A549 (cell line): ENCODE measurements at regions not wholly inside any gene's neighbourhood (a gene's known extent, or its start where the extent isn't known, plus 50 kb on each side); places are given as distances from the start of the nearest gene placed in this dataset.

Experiments
- FOSL2 ChIP-seq, 2 experiments: fragments of 450-650 bp in 1 of 2; fragments of >200 bp in 1 of 2; sonication (Bioruptor Twin) in 1 of 2; formaldehyde crosslinking; IDR thresholded peaks; 2 replicates each; pipeline versions ENCODE4 v1.5.0 to v1.6.1; 2016 to 2020; ENCODE audit warnings: mild to moderate bottlenecking in 1 of 2, moderate library complexity in 1 of 2
- POLR2A ChIP-seq: IDR thresholded peaks from 2 replicates; pipeline ENCODE4 v1.6.1; 2012; ENCODE audit warnings: mild to moderate bottlenecking, low read length
- POLR2AphosphoS2 ChIP-seq: conservative IDR thresholded peaks from 2 replicates; pipeline ENCODE4 v1.6.1; 2012; ENCODE audit warnings: low read length, improper control_type of control experiment, inconsistent platforms
- TF ChIP-seq, protein P1 (sequence below): fragments of >200 bp; sonication (Bioruptor Twin); formaldehyde crosslinking; IDR thresholded peaks from 3 replicates; pipeline ENCODE4 v1.5.1; 2016
- TF ChIP-seq, protein P2 (sequence below): IDR thresholded peaks from 2 replicates; pipeline ENCODE4 v1.6.1; 2012
- TF ChIP-seq, protein P3 (sequence below): fragments of 200-600 bp; sonication (generic); IDR thresholded peaks from 2 replicates; pipeline ENCODE4 v1.6.1; 2016; ENCODE audit warnings: antibody characterized with exemption, mild to moderate bottlenecking, moderate library complexity

DNA sequence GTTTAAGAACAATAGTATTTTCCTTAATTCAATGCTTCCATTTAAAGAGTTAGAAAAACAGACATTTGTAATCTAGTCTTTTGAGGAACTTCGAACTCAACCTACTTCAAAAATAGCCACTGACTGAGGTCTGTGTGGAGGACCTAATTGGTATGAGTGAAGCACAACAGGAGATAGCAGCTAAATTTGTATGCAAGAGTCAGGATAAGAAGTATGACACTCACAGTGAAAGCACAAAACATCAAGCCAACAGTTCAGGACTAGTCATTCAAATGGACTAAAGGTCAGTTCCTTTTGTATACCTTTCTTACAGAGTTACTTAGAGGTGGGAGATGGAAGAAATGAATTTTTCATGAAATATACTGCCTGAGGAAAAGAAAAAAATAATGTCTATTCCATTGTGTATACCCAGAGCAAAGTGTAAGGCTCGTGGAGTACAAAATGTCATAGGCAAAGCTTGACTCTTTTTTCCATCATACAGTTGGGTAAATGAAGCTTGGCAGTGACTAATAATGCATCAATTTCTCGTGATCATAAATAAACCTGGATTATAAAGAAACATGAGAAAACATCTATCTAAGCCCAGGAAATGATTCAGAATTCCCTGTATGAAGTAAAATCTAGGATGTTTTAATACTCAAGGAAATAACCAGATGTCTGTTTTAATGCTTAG lies 1005.2 kb upstream of the CADM2 start:
- TF ChIP-seq, protein P1, sequence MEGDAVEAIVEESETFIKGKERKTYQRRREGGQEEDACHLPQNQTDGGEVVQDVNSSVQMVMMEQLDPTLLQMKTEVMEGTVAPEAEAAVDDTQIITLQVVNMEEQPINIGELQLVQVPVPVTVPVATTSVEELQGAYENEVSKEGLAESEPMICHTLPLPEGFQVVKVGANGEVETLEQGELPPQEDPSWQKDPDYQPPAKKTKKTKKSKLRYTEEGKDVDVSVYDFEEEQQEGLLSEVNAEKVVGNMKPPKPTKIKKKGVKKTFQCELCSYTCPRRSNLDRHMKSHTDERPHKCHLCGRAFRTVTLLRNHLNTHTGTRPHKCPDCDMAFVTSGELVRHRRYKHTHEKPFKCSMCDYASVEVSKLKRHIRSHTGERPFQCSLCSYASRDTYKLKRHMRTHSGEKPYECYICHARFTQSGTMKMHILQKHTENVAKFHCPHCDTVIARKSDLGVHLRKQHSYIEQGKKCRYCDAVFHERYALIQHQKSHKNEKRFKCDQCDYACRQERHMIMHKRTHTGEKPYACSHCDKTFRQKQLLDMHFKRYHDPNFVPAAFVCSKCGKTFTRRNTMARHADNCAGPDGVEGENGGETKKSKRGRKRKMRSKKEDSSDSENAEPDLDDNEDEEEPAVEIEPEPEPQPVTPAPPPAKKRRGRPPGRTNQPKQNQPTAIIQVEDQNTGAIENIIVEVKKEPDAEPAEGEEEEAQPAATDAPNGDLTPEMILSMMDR: no peak
- TF ChIP-seq POLR2A: no peak
- TF ChIP-seq, protein P2, sequence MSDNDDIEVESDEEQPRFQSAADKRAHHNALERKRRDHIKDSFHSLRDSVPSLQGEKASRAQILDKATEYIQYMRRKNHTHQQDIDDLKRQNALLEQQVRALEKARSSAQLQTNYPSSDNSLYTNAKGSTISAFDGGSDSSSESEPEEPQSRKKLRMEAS: no peak
- TF ChIP-seq FOSL2 (IDR thresholded peaks at IDR 0.05): no peak
- TF ChIP-seq FOSL2 (CRISPR knock-in tag; IDR thresholded peaks at IDR 0.05): no peak
- TF ChIP-seq, protein P3, sequence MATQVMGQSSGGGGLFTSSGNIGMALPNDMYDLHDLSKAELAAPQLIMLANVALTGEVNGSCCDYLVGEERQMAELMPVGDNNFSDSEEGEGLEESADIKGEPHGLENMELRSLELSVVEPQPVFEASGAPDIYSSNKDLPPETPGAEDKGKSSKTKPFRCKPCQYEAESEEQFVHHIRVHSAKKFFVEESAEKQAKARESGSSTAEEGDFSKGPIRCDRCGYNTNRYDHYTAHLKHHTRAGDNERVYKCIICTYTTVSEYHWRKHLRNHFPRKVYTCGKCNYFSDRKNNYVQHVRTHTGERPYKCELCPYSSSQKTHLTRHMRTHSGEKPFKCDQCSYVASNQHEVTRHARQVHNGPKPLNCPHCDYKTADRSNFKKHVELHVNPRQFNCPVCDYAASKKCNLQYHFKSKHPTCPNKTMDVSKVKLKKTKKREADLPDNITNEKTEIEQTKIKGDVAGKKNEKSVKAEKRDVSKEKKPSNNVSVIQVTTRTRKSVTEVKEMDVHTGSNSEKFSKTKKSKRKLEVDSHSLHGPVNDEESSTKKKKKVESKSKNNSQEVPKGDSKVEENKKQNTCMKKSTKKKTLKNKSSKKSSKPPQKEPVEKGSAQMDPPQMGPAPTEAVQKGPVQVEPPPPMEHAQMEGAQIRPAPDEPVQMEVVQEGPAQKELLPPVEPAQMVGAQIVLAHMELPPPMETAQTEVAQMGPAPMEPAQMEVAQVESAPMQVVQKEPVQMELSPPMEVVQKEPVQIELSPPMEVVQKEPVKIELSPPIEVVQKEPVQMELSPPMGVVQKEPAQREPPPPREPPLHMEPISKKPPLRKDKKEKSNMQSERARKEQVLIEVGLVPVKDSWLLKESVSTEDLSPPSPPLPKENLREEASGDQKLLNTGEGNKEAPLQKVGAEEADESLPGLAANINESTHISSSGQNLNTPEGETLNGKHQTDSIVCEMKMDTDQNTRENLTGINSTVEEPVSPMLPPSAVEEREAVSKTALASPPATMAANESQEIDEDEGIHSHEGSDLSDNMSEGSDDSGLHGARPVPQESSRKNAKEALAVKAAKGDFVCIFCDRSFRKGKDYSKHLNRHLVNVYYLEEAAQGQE: no peak
- TF ChIP-seq POLR2AphosphoS2: no peak
